HepG2 (cell line): ENCODE measurements at regions not wholly inside any gene's neighbourhood (a gene's known extent, or its start where the extent isn't known, plus 50 kb on each side); places are given as distances from the start of the nearest gene placed in this dataset.

ENCODE experiments used
- ATAC-seq: fragments of 200-7000 bp; cut with Tn5 transposase; 3 replicates; pipeline ENCODE4 v1.9.1; 2020; ENCODE audit warnings: mild to moderate bottlenecking, moderate library complexity
- BruUV-seq: library from RNA; stranded (reverse); fragments of 400-500 nt; replicated peaks from 2 replicates; lab custom pipeline; 2021; lab: Mats Ljungman, UMichigan
- CTCF ChIA-PET: fragments of 300-600 bp; formaldehyde crosslinking; extraction: SDS; loops from one replicate; lab custom pipeline; 2021; ENCODE audit warnings: low total read pairs, inconsistent platforms, low intra/inter-chr PET ratio; lab: Yijun Ruan, JAX
- POLR2A ChIA-PET: fragments of 350-600 bp; sonication (Branson Sonifier 250); formaldehyde crosslinking; loops from one replicate; lab custom pipeline; 2020; ENCODE audit warnings: antibody characterized with exemption, inconsistent platforms; lab: Yijun Ruan, JAX
- DNase-seq: peaks from one replicate; pipeline ENCODE4 v3.0.0-alpha.2; 2015; ENCODE audit warnings: low spot score
- FAIRE-seq: peaks from 3 replicates; lab custom pipeline; 2011; peaks lifted over from hg19 to GRCh38; lab: Jason Lieb, UNC
- H2AFZ ChIP-seq: one replicate; pipeline ENCODE4 v1.6.1; 2011; ENCODE audit warnings: low read length, inconsistent platforms
- H3K27ac ChIP-seq: fragments of 300-600 bp; 3 replicates; pipeline ENCODE4 v1.8.0; 2011; ENCODE audit warnings: mixed run types, mild to moderate bottlenecking, mixed read lengths, low read length, inconsistent platforms; ENCODE audit not compliant: insufficient read depth; ENCODE audit errors: extremely low read length
- H3K27me3 ChIP-seq, 2 experiments: fragments of 200-600 bp in 1 of 2; 2 replicates in 1 of 2; 3 replicates in 1 of 2; pipeline versions ENCODE4 v1.6.0 to v1.8.0; 2011; ENCODE audit warnings: low read length in 2 of 2, mild to moderate bottlenecking in 2 of 2, moderate library complexity in 2 of 2, inconsistent platforms in 1 of 2; ENCODE audit not compliant: insufficient read depth in 2 of 2, control insufficient read depth in 1 of 2
- H3K36me3 ChIP-seq, 2 experiments: fragments of 200-600 bp in 1 of 2; replicated peaks in 1 of 2; 2 replicates in 1 of 2; 3 replicates in 1 of 2; pipeline versions ENCODE4 v1.5.1 to v1.8.0; 2011; ENCODE audit warnings: low read length in 2 of 2, inconsistent platforms in 1 of 2; ENCODE audit not compliant: insufficient read depth in 2 of 2, control insufficient read depth in 1 of 2
- H3K4me1 ChIP-seq: 2 replicates; pipeline ENCODE4 v1.5.1; 2012; ENCODE audit warnings: low read length, inconsistent platforms; ENCODE audit not compliant: insufficient read depth
- H3K4me2 ChIP-seq: 2 replicates; pipeline ENCODE4 v1.6.0; 2011; ENCODE audit warnings: low read depth, low read length, inconsistent platforms
- H3K4me3 ChIP-seq, 3 experiments: fragments of 200-600 bp in 1 of 3; sonication (generic), shearing (Covaris generic) in 1 of 3; replicated peaks in 1 of 3; 2 replicates each; pipeline ENCODE4 v1.5.1; 2011 to 2016; ENCODE audit warnings: low read length in 3 of 3, inconsistent platforms in 2 of 3, low read depth in 2 of 3, mild to moderate bottlenecking in 2 of 3, control low read depth in 1 of 3, mixed read lengths in 1 of 3; ENCODE audit not compliant: insufficient read depth in 1 of 3
- H3K79me2 ChIP-seq: one replicate; pipeline ENCODE4 v1.6.1; 2011; ENCODE audit warnings: low read length, inconsistent platforms; ENCODE audit not compliant: insufficient read depth
- H3K9ac ChIP-seq: 2 replicates; pipeline ENCODE4 v1.6.0; 2011; ENCODE audit warnings: mild to moderate bottlenecking, low read depth, low read length, inconsistent platforms; ENCODE audit not compliant: insufficient read depth
- H3K9me3 ChIP-seq: 2 replicates; pipeline ENCODE4 v1.5.1; 2012; ENCODE audit warnings: mild to moderate bottlenecking, low read length
- H4K20me1 ChIP-seq: 2 replicates; pipeline ENCODE4 v1.6.0; 2011; ENCODE audit warnings: inconsistent platforms, mild to moderate bottlenecking, low read length, moderate library complexity; ENCODE audit not compliant: insufficient read depth
- CBX5 ChIP-seq: sonication (generic); formaldehyde crosslinking; IDR thresholded peaks from 2 replicates; pipeline ENCODE4 v1.4.0; 2020; ENCODE audit warnings: missing genetic modification reagents, borderline replicate concordance
- JUNB ChIP-seq: sonication (generic); formaldehyde crosslinking; IDR thresholded peaks from 2 replicates; pipeline ENCODE4 v1.8.0; 2022; ENCODE audit warnings: missing genetic modification reagents, mild to moderate bottlenecking, borderline replicate concordance
- KLF13 ChIP-seq: sonication (generic); formaldehyde crosslinking; IDR thresholded peaks from 2 replicates; pipeline ENCODE4 v1.4.0; 2020; ENCODE audit warnings: mild to moderate bottlenecking, missing genetic modification reagents
- MXI1 ChIP-seq: IDR thresholded peaks from 3 replicates; pipeline ENCODE4 v1.6.1; 2012; ENCODE audit warnings: low read depth, low read length, inconsistent platforms, borderline replicate concordance
- PAWR ChIP-seq: sonication (generic); formaldehyde crosslinking; IDR thresholded peaks from 2 replicates; pipeline ENCODE4 v1.4.0; 2020; ENCODE audit warnings: missing genetic modification reagents, mild to moderate bottlenecking, borderline replicate concordance
- PHF21A ChIP-seq: sonication (generic); formaldehyde crosslinking; IDR thresholded peaks from 2 replicates; pipeline ENCODE4 v1.5.0; 2020; ENCODE audit warnings: mild to moderate bottlenecking, missing genetic modification reagents
- RBFOX2 ChIP-seq: fragments of 200-400 bp; formaldehyde crosslinking; IDR thresholded peaks from 2 replicates; pipeline ENCODE4 v1.6.1; 2017; ENCODE audit warnings: low read depth, mild to moderate bottlenecking, low read length
- ZNF253 ChIP-seq: sonication (generic); formaldehyde crosslinking; IDR thresholded peaks from 2 replicates; pipeline ENCODE4 v1.8.0; 2022; ENCODE audit warnings: mild to moderate bottlenecking, missing genetic modification reagents, borderline replicate concordance
- ZSCAN22 ChIP-seq: sonication (generic); formaldehyde crosslinking; IDR thresholded peaks from 2 replicates; pipeline ENCODE4 v1.4.0; 2020; ENCODE audit warnings: mild to moderate bottlenecking, missing genetic modification reagents
- in situ Hi-C: cut with HindIII; loops from 2 replicates; pipeline ENCODE4 v1.10.0; 2017; ENCODE audit warnings: low pct_unique_long_range_greater_than_20kb; ENCODE audit not compliant: extremely low pct_ligation_motif_present
- intact Hi-C: fragments of 100-400 bp; cut with micrococcal nuclease; formaldehyde crosslinking; loops from one replicate; pipeline ENCODE4 v1.10.0; 2022; ENCODE audit not compliant: unreplicated experiment
- TF ChIP-seq, protein P1 (sequence below): sonication (generic); formaldehyde crosslinking; IDR thresholded peaks from 2 replicates; pipeline ENCODE4 v1.8.0; 2022; ENCODE audit warnings: mild to moderate bottlenecking, missing genetic modification reagents, borderline replicate concordance

DNA sequence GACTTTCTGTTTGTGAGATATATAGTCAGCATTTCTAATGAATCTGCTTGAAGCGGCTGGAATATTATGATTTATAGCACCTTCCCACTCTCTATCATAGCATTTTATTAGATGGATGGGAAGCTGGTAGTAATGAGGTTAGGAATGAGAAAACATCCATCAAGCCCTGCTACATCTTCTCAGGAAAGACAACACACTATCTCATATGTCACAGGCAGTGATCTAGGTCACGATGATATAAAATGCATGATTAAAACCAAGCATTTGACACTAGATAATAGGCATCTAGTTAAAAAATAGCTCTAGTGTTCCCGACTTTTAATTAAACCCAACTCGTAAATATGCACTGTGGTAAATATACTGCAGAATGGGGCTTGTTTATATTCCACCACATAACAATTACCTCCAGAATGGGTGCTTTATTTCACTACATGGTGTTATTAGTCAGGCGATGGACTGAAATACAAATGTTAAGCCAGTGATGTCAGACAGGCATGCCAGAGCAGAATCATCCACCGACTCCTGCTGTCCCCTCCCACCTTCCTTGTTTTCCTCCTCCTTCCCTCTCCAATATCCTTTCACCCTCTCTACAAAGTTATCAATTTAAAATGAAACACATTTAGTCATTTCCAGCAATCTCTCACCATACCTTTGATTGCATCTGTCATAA lies 286.8 kb downstream of the SPATA31D1 start (continued):
- no peak for TF ChIP-seq RBFOX2
- TF ChIP-seq, protein P1, sequence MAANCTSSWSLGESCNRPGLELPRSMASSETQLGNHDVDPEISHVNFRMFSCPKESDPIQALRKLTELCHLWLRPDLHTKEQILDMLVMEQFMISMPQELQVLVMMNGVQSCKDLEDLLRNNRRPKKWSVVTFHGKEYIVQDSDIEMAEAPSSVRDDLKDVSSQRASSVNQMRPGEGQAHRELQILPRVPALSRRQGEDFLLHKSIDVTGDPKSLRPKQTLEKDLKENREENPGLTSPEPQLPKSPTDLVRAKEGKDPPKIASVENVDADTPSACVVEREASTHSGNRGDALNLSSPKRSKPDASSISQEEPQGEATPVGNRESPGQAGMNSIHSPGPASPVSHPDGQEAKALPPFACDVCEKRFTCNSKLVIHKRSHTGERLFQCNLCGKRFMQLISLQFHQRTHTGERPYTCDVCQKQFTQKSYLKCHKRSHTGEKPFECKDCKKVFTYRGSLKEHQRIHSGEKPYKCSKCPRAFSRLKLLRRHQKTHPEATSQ = no peak
- no peak for TF ChIP-seq KLF13 (CRISPR knock-in tag)
- TF ChIP-seq JUNB (CRISPR knock-in tag) = no peak
- no peak for TF ChIP-seq PAWR (CRISPR knock-in tag)
- TF ChIP-seq CBX5 = no peak

- no peak for ATAC-seq
These were observed 292.5 kb downstream of the SPATA31D1 start for GRCh38 chr9:82281066-82281465.

More at GRCh38 chr9:82281066-82281465, 292.5 kb downstream of the SPATA31D1 start:
- FAIRE-seq (no peak), DNase-seq (no peak)
- Histone ChIP-seq H3K4me3 (no peak overlapping the region), H3K9ac (no peak overlapping the region), H3K9me3 (peaks cover 7% of the 10 kb centered on the region), H2AFZ (no peak overlapping the region), H3K36me3 (no peaks in the 10 kb centered on the region), H3K4me2 (no peak overlapping the region), H3K27ac (no peak overlapping the region), H4K20me1 (no peaks in the 10 kb centered on the region), H3K79me2 (no peaks in the 10 kb centered on the region), H3K27me3 (no peaks in the 10 kb centered on the region), H3K4me1 (no peaks in the 10 kb centered on the region)
- no TSS peak for BruUV-seq
- TF ChIP-seq MXI1 = no peak
- TF ChIP-seq ZSCAN22 (CRISPR knock-in tag) = no peak
- no peak for TF ChIP-seq ZNF253 (CRISPR knock-in tag)
- no peak for TF ChIP-seq PHF21A (CRISPR knock-in tag)
- TF ChIP-seq, protein P1 = no peak
- in situ Hi-C loops = no loop called here
- intact Hi-C loops = no loop called here
- ChIA-PET CTCF (no interaction called here), POLR2A (no interaction called here)
